HL-60 (cell line): ENCODE measurements at regions not wholly inside any gene's neighbourhood (a gene's known extent, or its start where the extent isn't known, plus 50 kb on each side); places are given as distances from the start of the nearest gene placed in this dataset.

Source experiments
- DNase-seq, 2 experiments: peaks; one replicate each; pipeline ENCODE4 v3.0.0-alpha.2; 2010 to 2020; ENCODE audit warnings: low read depth in 1 of 2, low spot score in 1 of 2
- H3K27ac ChIP-seq: fragments of 250-450 bp; sonication (Bioruptor Pico); replicated peaks from 2 replicates; pipeline ENCODE4 v1.5.1; 2020; ENCODE audit warnings: mild to moderate bottlenecking, moderate library complexity
- H3K27me3 ChIP-seq: fragments of 250-450 bp; sonication (Bioruptor Pico); 2 replicates; pipeline ENCODE4 v1.5.1; 2021; ENCODE audit warnings: mild to moderate bottlenecking, moderate library complexity; ENCODE audit not compliant: insufficient read depth, poor library complexity, severe bottlenecking
- H3K4me3 ChIP-seq: replicated peaks from 2 replicates; pipeline ENCODE4 v1.5.1; 2011; ENCODE audit warnings: mild to moderate bottlenecking, control low read depth, low read length; ENCODE audit not compliant: insufficient read depth
- GABPA ChIP-seq: IDR thresholded peaks from 2 replicates; pipeline ENCODE4 v1.6.1; 2012; ENCODE audit warnings: low read depth
- POLR2AphosphoS5 ChIP-seq: IDR thresholded peaks from 2 replicates; pipeline ENCODE4 v1.6.1; 2012; ENCODE audit warnings: low read depth
- REST ChIP-seq: IDR thresholded peaks from 2 replicates; pipeline ENCODE4 v1.6.1; 2012; ENCODE audit warnings: low read depth; ENCODE audit not compliant: insufficient replicate concordance
- SPI1 ChIP-seq: IDR thresholded peaks from 2 replicates; pipeline ENCODE4 v1.6.1; 2012; ENCODE audit warnings: low read depth, mild to moderate bottlenecking, borderline replicate concordance
- TF ChIP-seq, protein P1 (sequence below): IDR thresholded peaks from one replicate; pipeline ENCODE4 v1.5.1; 2011; ENCODE audit warnings: low read length, control low read depth, inconsistent platforms; ENCODE audit not compliant: insufficient read depth

DNA sequence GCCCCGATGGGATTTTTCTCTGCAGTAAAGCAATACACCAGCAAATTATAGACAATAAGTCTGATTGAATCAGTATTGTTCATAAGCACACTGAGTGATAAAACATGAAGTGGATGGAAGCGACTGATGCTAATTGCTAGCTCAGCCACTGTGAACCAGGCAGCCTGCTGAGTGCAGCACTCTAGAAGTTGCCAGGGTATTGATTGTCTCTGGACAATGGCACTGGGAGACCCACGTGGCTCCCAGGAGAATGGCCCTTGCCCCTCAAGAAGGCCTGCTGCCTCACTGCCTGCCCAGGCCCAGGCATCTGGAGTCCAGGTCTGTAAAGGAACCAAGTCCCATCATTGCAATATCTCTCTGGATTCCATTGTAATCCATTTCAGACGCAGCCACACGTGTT is 80.4 kb upstream of the TCERG1L start:
- no peaks in the 10 kb centered on the region for H3K27me3 ChIP-seq
- H3K4me3 ChIP-seq = no peak overlapping the region
- no peak for DNase-seq
- no peak for TF ChIP-seq POLR2AphosphoS5
- TF ChIP-seq GABPA = no peak
- TF ChIP-seq SPI1 = no peak
- no peak for TF ChIP-seq REST
- TF ChIP-seq, protein P1, sequence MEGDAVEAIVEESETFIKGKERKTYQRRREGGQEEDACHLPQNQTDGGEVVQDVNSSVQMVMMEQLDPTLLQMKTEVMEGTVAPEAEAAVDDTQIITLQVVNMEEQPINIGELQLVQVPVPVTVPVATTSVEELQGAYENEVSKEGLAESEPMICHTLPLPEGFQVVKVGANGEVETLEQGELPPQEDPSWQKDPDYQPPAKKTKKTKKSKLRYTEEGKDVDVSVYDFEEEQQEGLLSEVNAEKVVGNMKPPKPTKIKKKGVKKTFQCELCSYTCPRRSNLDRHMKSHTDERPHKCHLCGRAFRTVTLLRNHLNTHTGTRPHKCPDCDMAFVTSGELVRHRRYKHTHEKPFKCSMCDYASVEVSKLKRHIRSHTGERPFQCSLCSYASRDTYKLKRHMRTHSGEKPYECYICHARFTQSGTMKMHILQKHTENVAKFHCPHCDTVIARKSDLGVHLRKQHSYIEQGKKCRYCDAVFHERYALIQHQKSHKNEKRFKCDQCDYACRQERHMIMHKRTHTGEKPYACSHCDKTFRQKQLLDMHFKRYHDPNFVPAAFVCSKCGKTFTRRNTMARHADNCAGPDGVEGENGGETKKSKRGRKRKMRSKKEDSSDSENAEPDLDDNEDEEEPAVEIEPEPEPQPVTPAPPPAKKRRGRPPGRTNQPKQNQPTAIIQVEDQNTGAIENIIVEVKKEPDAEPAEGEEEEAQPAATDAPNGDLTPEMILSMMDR = no peak
- H3K27ac ChIP-seq = no peak overlapping the region

DNA sequence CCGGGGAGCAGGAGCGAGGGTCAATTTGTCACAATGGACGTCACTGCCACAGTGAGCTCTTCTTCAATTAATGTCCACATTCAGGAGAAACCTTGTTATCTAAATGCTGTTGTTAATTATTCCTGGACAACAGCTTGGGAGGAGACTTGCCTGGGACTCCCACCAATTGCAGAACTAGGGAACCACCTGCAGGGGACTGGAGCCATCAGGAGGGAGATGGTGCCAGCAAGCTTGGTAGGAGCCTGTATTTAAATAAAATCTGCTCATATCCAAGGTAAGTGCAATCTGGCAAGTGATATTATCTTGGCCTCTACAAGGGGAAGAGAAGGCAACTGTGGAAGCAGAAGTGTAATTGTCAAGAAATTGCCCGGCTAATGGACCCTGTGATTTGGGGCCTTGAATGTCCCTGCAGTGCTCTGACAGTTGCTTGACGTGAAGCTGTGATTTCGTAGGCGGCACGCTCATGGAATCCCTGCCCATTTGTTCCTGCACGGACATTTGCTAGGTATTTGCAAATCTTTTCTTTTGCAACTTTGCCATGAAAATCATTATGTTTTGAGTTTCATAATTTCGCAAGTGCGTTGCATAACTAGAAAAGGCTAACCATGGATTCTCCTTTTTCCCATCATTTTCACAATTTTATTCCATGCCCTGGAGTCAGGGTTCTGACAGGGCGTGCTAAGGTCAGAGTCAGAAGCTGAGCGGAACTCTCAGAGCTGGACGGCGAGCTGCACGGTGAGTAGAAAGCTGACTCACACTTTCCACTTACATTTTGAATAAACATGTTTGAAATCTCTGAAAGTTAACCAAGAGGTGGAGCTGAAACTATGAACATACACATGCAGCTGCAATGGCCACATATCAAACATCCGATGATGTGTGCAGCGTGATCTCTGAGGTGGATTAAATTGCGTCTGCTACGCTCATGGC is 84.9 kb upstream of the TCERG1L start:
- DNase-seq = no peak
- H3K27ac ChIP-seq = no peak overlapping the region
- no peak overlapping the region for H3K4me3 ChIP-seq
- TF ChIP-seq REST (no peak), POLR2AphosphoS5 (no peak), GABPA (no peak), SPI1 (no peak)
- TF ChIP-seq, protein P1 = no peak
- H3K27me3 ChIP-seq = no peaks in the 10 kb centered on the region

- no peaks in the 10 kb centered on the region for H3K27me3 ChIP-seq
- TF ChIP-seq POLR2AphosphoS5 = no peak
- TF ChIP-seq, protein P1 = no peak
- no peak overlapping the region for H3K27ac ChIP-seq
- DNase-seq = no peak
- no peak overlapping the region for H3K4me3 ChIP-seq
Observed at GRCh38 chr10:131398166-131398565, 86.6 kb upstream of the TCERG1L start.

DNA sequence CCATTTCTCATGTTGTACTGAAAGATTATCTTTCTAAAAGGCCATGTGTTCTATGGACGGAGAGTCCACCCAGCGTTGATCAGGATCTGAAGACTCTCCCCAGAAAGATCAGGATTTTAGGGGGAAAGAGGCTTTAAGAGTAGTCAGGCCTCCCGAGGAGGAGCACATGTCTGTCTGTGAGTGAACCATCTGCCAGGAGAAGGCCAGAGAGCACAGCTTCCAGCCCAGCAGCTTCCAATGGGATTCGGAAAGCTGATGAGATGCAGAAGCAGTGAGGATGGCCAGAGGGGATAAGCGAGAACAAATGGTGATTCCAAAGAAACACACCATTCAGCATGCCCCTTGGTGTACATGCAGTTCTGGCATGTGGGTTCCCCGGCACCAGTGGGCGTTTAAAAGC is 88.5 kb upstream of the TCERG1L start:
- H3K27me3 ChIP-seq = no peaks in the 10 kb centered on the region
- TF ChIP-seq, protein P1 = no peak
- no peak for TF ChIP-seq GABPA
- TF ChIP-seq SPI1 = no peak
- TF ChIP-seq POLR2AphosphoS5 = no peak
- TF ChIP-seq REST = no peak
- DNase-seq = no peak
- H3K4me3 ChIP-seq = no peak overlapping the region
- H3K27ac ChIP-seq = no peak overlapping the region
